CD14-positive monocyte (primary cell): ENCODE measurements at regions not wholly inside any gene's neighbourhood (a gene's known extent, or its start where the extent isn't known, plus 50 kb on each side); places are given as distances from the start of the nearest gene placed in this dataset.

Source experiments
- DNase-seq, 3 donors: peaks; one replicate each; pipeline ENCODE4 v3.0.0-alpha.2; 2011 to 2022
- H2AFZ ChIP-seq: 2 replicates; pipeline ENCODE4 v1.6.0; 2012; ENCODE audit warnings: mild to moderate bottlenecking, low read depth, low read length, inconsistent platforms; ENCODE audit not compliant: insufficient read depth, poor library complexity, severe bottlenecking
- H3K27ac ChIP-seq, 2 donors: 1 replicate in 1 of 2; 2 replicates in 1 of 2; pipeline ENCODE4 v1.5.1; 2012 to 2013; ENCODE audit warnings: low read length in 2 of 2, control low read depth in 1 of 2, inconsistent platforms in 1 of 2, low read depth in 1 of 2, mild to moderate bottlenecking in 1 of 2
- H3K27me3 ChIP-seq, 2 donors: one replicate each; pipeline versions ENCODE4 v1.6.0 to v1.6.1; 2011 to 2013; ENCODE audit warnings: low read length in 2 of 2; ENCODE audit not compliant: control insufficient read depth in 2 of 2, insufficient read depth in 2 of 2
- H3K36me3 ChIP-seq, 2 donors: replicated peaks in 1 of 2; 1 replicate in 1 of 2; 2 replicates in 1 of 2; pipeline versions ENCODE4 v1.5.1 to v1.6.1; 2012 to 2013; ENCODE audit warnings: low read length in 2 of 2, control low read depth in 1 of 2, inconsistent platforms in 1 of 2, mild to moderate bottlenecking in 1 of 2; ENCODE audit not compliant: insufficient read depth in 2 of 2, control insufficient read depth in 1 of 2
- H3K4me1 ChIP-seq, 2 donors: 1 replicate in 1 of 2; 2 replicates in 1 of 2; pipeline versions ENCODE4 v1.5.1 to v1.6.1; 2012 to 2013; ENCODE audit warnings: low read length in 2 of 2, control low read depth in 1 of 2, inconsistent platforms in 1 of 2, mild to moderate bottlenecking in 1 of 2, moderate library complexity in 1 of 2; ENCODE audit not compliant: insufficient read depth in 2 of 2, control insufficient read depth in 1 of 2
- H3K4me2 ChIP-seq: replicated peaks from 2 replicates; pipeline ENCODE3; 2012; ENCODE audit warnings: low read length, moderate library complexity, mild to moderate bottlenecking; ENCODE audit not compliant: poor library complexity, severe bottlenecking; ENCODE audit errors: extremely low read depth
- H3K4me3 ChIP-seq, 3 experiments: fragments of 200-600 bp in 1 of 3; sonication (generic) in 1 of 3; replicated peaks in 1 of 3; 1 replicate in 2 of 3; 2 replicates in 1 of 3; pipeline ENCODE4 v1.5.1; 2011 to 2013; ENCODE audit warnings: low read length in 3 of 3, mild to moderate bottlenecking in 3 of 3, control low read depth in 2 of 3, low read depth in 2 of 3, inconsistent platforms in 1 of 3, moderate library complexity in 1 of 3
- H3K79me2 ChIP-seq: 2 replicates; pipeline ENCODE4 v1.6.0; 2012; ENCODE audit warnings: mild to moderate bottlenecking, control low read depth, inconsistent platforms, low read length, moderate library complexity; ENCODE audit not compliant: insufficient read depth
- H3K9ac ChIP-seq: 2 replicates; pipeline ENCODE4 v1.6.0; 2017; ENCODE audit warnings: low read length, mild to moderate bottlenecking; ENCODE audit not compliant: insufficient read depth, poor library complexity, severe bottlenecking
- H3K9me3 ChIP-seq, 2 donors: replicated peaks in 1 of 2; 1 replicate in 1 of 2; 2 replicates in 1 of 2; pipeline versions ENCODE4 v1.5.1 to v1.6.1; 2012 to 2013; ENCODE audit warnings: low read length in 2 of 2, control low read depth in 1 of 2; ENCODE audit not compliant: control insufficient read depth in 1 of 2, insufficient read depth in 1 of 2
- H4K20me1 ChIP-seq: 2 replicates; pipeline ENCODE4 v1.6.0; 2012; ENCODE audit warnings: mild to moderate bottlenecking, low read length, control low read depth, moderate library complexity; ENCODE audit not compliant: insufficient read depth
- H3K27ac Mint-ChIP-seq, 7 donors: one replicate each; pipeline ENCODE4 v1.8.0; 2020; ENCODE audit warnings: mild to moderate bottlenecking in 7 of 7, mixed read lengths in 7 of 7, moderate library complexity in 6 of 7, inconsistent platforms in 2 of 7
- H3K27me3 Mint-ChIP-seq, 3 donors: one replicate each; pipeline ENCODE4 v1.8.0; 2021 to 2022; ENCODE audit warnings: low read depth in 3 of 3, mild to moderate bottlenecking in 3 of 3, mixed read lengths in 3 of 3, moderate library complexity in 3 of 3, inconsistent platforms in 1 of 3
- H3K36me3 Mint-ChIP-seq, 2 donors: one replicate each; pipeline ENCODE4 v1.8.0; 2020; ENCODE audit warnings: mixed read lengths in 2 of 2, inconsistent platforms in 1 of 2, mild to moderate bottlenecking in 1 of 2
- H3K4me1 Mint-ChIP-seq: one replicate; pipeline ENCODE4 v1.8.0; 2020; ENCODE audit warnings: mild to moderate bottlenecking, mixed read lengths
- H3K4me3 Mint-ChIP-seq, 2 donors: one replicate each; pipeline ENCODE4 v1.8.0; 2020; ENCODE audit warnings: mild to moderate bottlenecking in 2 of 2, mixed read lengths in 2 of 2, moderate library complexity in 1 of 2
- H3K9me3 Mint-ChIP-seq, 7 donors: one replicate each; pipeline ENCODE4 v1.8.0; 2020 to 2022; ENCODE audit warnings: mixed read lengths in 7 of 7, mild to moderate bottlenecking in 6 of 7, moderate library complexity in 6 of 7, inconsistent platforms in 2 of 7
- WGBS: methylation state at CpG from one replicate; pipeline ENCODE4 v1.1.5; 2013; ENCODE audit warnings: missing lambda C conversion rate; ENCODE audit not compliant: insufficient coverage; 5-methylcytosine and 5-hydroxymethylcytosine counted together
- intact Hi-C, 2 donors: fragments of 100-400 bp; cut with micrococcal nuclease; formaldehyde crosslinking; loops; one replicate each; pipeline versions ENCODE4 v1.15.0 to v1.15.1; 2023
- TF ChIP-seq, protein P1 (sequence below): fragments of 200-600 bp; IDR thresholded peaks from one replicate; pipeline ENCODE4 v1.8.0; 2022; ENCODE audit warnings: antibody characterized with exemption, mild to moderate bottlenecking

DNA sequence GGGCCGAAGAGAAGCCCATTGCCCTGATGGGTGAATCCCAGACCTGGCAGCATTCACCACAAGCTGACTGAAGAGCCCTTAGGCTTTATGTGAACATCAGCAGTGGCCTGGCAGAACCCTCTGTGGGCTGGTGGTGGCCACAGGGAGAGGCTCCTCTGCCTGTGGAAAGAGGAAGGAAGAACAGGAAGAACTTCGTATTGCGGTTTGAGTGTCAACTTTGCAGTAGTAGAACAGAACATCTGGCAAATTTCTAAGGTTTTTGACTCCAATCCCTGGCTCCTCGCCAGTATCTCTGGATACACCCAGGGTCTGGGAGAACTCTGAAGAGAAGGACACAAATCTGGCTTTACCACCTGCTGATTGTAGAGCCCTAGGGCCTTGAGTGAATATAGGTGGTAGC is 356.4 kb upstream of the GRAMD2B start:
- Histone ChIP-seq H3K27ac (no peak overlapping the region), H3K4me2 (no peak overlapping the region), H4K20me1 (no peaks in the 10 kb centered on the region), H2AFZ (no peak overlapping the region), H3K27me3 (no peaks in the 10 kb centered on the region), H3K4me3 (no peak overlapping the region), H3K36me3 (no peaks in the 10 kb centered on the region), H3K4me1 (no peaks in the 10 kb centered on the region), H3K9ac (no peak overlapping the region), H3K9me3 (peaks cover 21 to 29% of the 10 kb centered on the region in 2 donors), H3K79me2 (no peaks in the 10 kb centered on the region)
- H3K4me1 Mint-ChIP-seq = no peaks in the 10 kb centered on the region
- no peak for DNase-seq
- peaks cover 0 to 1% (median 0%) of the 10 kb centered on the region in 3 donors for H3K27me3 Mint-ChIP-seq
- TF ChIP-seq, protein P1, sequence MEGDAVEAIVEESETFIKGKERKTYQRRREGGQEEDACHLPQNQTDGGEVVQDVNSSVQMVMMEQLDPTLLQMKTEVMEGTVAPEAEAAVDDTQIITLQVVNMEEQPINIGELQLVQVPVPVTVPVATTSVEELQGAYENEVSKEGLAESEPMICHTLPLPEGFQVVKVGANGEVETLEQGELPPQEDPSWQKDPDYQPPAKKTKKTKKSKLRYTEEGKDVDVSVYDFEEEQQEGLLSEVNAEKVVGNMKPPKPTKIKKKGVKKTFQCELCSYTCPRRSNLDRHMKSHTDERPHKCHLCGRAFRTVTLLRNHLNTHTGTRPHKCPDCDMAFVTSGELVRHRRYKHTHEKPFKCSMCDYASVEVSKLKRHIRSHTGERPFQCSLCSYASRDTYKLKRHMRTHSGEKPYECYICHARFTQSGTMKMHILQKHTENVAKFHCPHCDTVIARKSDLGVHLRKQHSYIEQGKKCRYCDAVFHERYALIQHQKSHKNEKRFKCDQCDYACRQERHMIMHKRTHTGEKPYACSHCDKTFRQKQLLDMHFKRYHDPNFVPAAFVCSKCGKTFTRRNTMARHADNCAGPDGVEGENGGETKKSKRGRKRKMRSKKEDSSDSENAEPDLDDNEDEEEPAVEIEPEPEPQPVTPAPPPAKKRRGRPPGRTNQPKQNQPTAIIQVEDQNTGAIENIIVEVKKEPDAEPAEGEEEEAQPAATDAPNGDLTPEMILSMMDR = no peak
- intact Hi-C loops = no loop called here
- no peaks in the 10 kb centered on the region for H3K36me3 Mint-ChIP-seq
- H3K4me3 Mint-ChIP-seq = no peak overlapping the region
- H3K27ac Mint-ChIP-seq = no peak overlapping the region
- WGBS = 59% methylated on average over 4 of the region's 4 CpGs
- H3K9me3 Mint-ChIP-seq = peaks cover 4 to 28% (median 14%) of the 10 kb centered on the region in 7 donors

- intact Hi-C loops = no loop called here
- WGBS = no CpG with 5 or more reads among the region's 2 CpGs
Measured at GRCh38 chr5:126067404-126067803, 355.8 kb upstream of the GRAMD2B start.

More at GRCh38 chr5:126067404-126067803, 355.8 kb upstream of the GRAMD2B start:
- DNase-seq = no peak
- Histone ChIP-seq H3K79me2 (no peaks in the 10 kb centered on the region), H3K4me2 (no peak overlapping the region), H3K4me3 (no peak overlapping the region), H3K4me1 (no peaks in the 10 kb centered on the region), H3K36me3 (no peaks in the 10 kb centered on the region), H3K27ac (no peak overlapping the region), H4K20me1 (no peaks in the 10 kb centered on the region), H3K9me3 (peaks cover 21 to 25% of the 10 kb centered on the region in 2 donors), H2AFZ (no peak overlapping the region), H3K27me3 (no peaks in the 10 kb centered on the region), H3K9ac (no peak overlapping the region)
- H3K4me3 Mint-ChIP-seq = no peak overlapping the region
- H3K9me3 Mint-ChIP-seq = peaks cover 7 to 30% (median 19%) of the 10 kb centered on the region in 7 donors
- no peaks in the 10 kb centered on the region for H3K36me3 Mint-ChIP-seq
- TF ChIP-seq, protein P1 = no peak
- peaks cover 0 to 2% (median 0%) of the 10 kb centered on the region in 3 donors for H3K27me3 Mint-ChIP-seq
- H3K4me1 Mint-ChIP-seq = no peaks in the 10 kb centered on the region
- H3K27ac Mint-ChIP-seq = no peak overlapping the region
